Osteoblast (primary cell): ENCODE measurements at regions not wholly inside any gene's neighbourhood (a gene's known extent, or its start where the extent isn't known, plus 50 kb on each side); places are given as distances from the start of the nearest gene placed in this dataset.

Experiments
- DNase-seq: peaks from one replicate; pipeline ENCODE4 v3.0.0; 2011; ENCODE audit warnings: low spot score, mixed read lengths; ENCODE audit not compliant: insufficient read length; ENCODE audit errors: missing footprints
- H2AFZ ChIP-seq: 2 replicates; pipeline ENCODE4 v1.6.0; 2011; ENCODE audit warnings: mild to moderate bottlenecking, low read length
- H3K27ac ChIP-seq: 2 replicates; pipeline ENCODE4 v1.5.1; 2011; ENCODE audit warnings: mild to moderate bottlenecking, low read depth, low read length, moderate library complexity
- H3K27me3 ChIP-seq: 2 replicates; pipeline ENCODE4 v1.6.0; 2012; ENCODE audit warnings: mild to moderate bottlenecking, control low read depth, inconsistent platforms, low read length, moderate library complexity; ENCODE audit not compliant: insufficient read depth
- H3K36me3 ChIP-seq: 2 replicates; pipeline ENCODE4 v1.5.1; 2011; ENCODE audit warnings: mild to moderate bottlenecking, low read length, control low read depth, moderate library complexity; ENCODE audit not compliant: insufficient read depth
- H3K4me1 ChIP-seq: 2 replicates; pipeline ENCODE4 v1.5.1; 2011; ENCODE audit warnings: mild to moderate bottlenecking, low read length, control low read depth, moderate library complexity; ENCODE audit not compliant: insufficient read depth
- H3K4me2 ChIP-seq: 2 replicates; pipeline ENCODE4 v1.6.0; 2011; ENCODE audit warnings: mild to moderate bottlenecking, low read length; ENCODE audit not compliant: insufficient read depth
- H3K4me3 ChIP-seq: fragments of 200-600 bp; sonication (generic); 3 replicates; pipeline ENCODE4 v1.5.1; 2012; ENCODE audit warnings: mild to moderate bottlenecking, low read length, inconsistent platforms; ENCODE audit not compliant: insufficient read depth
- H3K79me2 ChIP-seq: 2 replicates; pipeline ENCODE4 v1.6.0; 2012; ENCODE audit warnings: mild to moderate bottlenecking, low read length, control low read depth, inconsistent platforms; ENCODE audit not compliant: insufficient read depth
- H3K9me3 ChIP-seq: 2 replicates; pipeline ENCODE4 v1.5.1; 2011; ENCODE audit warnings: low read depth, low read length, control low read depth
- H4K20me1 ChIP-seq: 2 replicates; pipeline ENCODE4 v1.6.0; 2012; ENCODE audit warnings: mild to moderate bottlenecking, low read length, control low read depth; ENCODE audit not compliant: insufficient read depth
- CTCF ChIP-seq: IDR thresholded peaks from 2 replicates; pipeline ENCODE4 v1.5.1; 2011; ENCODE audit warnings: mild to moderate bottlenecking, low read depth, low read length, moderate library complexity; ENCODE audit errors: extremely low read depth

GRCh38 chr3:36317915-36318314, 62.4 kb upstream of the STAC start:
- no peaks in the 10 kb centered on the region for H3K27me3 ChIP-seq
- no peaks in the 10 kb centered on the region for H4K20me1 ChIP-seq
- H3K36me3 ChIP-seq: no peaks in the 10 kb centered on the region
- no peak for DNase-seq
- H3K79me2 ChIP-seq: no peaks in the 10 kb centered on the region
- no peaks in the 10 kb centered on the region for H3K4me1 ChIP-seq
- H3K4me3 ChIP-seq: no peak overlapping the region
- no peak overlapping the region for H3K4me2 ChIP-seq
- H3K9me3 ChIP-seq: no peaks in the 10 kb centered on the region
- TF ChIP-seq CTCF: no peak
- H2AFZ ChIP-seq: no peak overlapping the region
- H3K27ac ChIP-seq: no peak overlapping the region

GRCh38 chr3:36318621-36319200, 61.6 kb upstream of the STAC start:
- Histone ChIP-seq H4K20me1 (no peaks in the 10 kb centered on the region), H3K79me2 (no peaks in the 10 kb centered on the region), H3K36me3 (no peaks in the 10 kb centered on the region), H3K27me3 (no peaks in the 10 kb centered on the region), H2AFZ (no peak overlapping the region), H3K9me3 (no peaks in the 10 kb centered on the region), H3K4me2 (no peak overlapping the region), H3K27ac (no peak overlapping the region), H3K4me1 (no peaks in the 10 kb centered on the region), H3K4me3 (no peak overlapping the region)
- no peak for TF ChIP-seq CTCF
- peak; percentile 8 for DNase-seq

GRCh38 chr3:36319680-36320079, 60.6 kb upstream of the STAC start:
- Histone ChIP-seq H3K9me3 (no peaks in the 10 kb centered on the region), H3K4me1 (no peaks in the 10 kb centered on the region), H3K27ac (no peak overlapping the region), H3K79me2 (no peaks in the 10 kb centered on the region), H3K36me3 (no peaks in the 10 kb centered on the region), H3K4me2 (no peak overlapping the region), H2AFZ (no peak overlapping the region), H3K27me3 (no peaks in the 10 kb centered on the region), H4K20me1 (no peaks in the 10 kb centered on the region), H3K4me3 (no peak overlapping the region)
- TF ChIP-seq CTCF: no peak
- peak; percentile 3 for DNase-seq
